Caki2 (cell line): ENCODE measurements at regions not wholly inside any gene's neighbourhood (a gene's known extent, or its start where the extent isn't known, plus 50 kb on each side); places are given as distances from the start of the nearest gene placed in this dataset.

Source experiments
- DNase-seq: peaks from one replicate; pipeline ENCODE4 v3.0.0-alpha.2; 2015; ENCODE audit warnings: low read depth
- in situ Hi-C: cut with HindIII; loops from 2 replicates; pipeline ENCODE4 v1.10.0; 2016; ENCODE audit warnings: low sequenced_read_pairs, low pct_unique_long_range_greater_than_20kb, mixed read lengths

- in situ Hi-C loops: loop anchor here (25.0 kb wide), 1 partner anchor 337 kb away; no protein-coding TSS in a partner anchor
- peak; percentile 76 for DNase-seq
Measured at GRCh38 chr6:2448826-2449571, 203.6 kb upstream of the GMDS start.

DNA sequence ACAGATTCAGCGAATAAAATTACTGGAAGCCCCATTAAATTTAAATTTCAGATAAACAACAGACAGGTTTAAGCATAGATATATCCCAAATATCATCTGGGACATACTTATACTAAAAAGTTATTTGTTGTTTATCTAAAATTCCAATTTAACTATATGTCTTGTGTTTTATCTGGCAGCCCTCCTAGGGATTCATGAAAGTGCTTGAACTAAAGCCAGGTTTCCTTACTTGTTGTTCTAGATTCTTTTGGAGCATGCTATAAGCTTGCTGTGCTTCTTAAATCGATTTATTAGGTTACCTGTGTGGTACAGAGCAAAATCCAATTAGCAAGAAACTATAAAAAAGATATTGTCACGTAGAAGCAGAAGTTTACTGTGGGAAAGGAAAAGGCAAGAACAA, 202.5 kb upstream of the GMDS start:
- in situ Hi-C loops: loop anchor here (25.0 kb wide), 1 partner anchor 336 kb away; no protein-coding TSS in a partner anchor
- DNase-seq: no peak

GRCh38 chr6:2447318-2447920, 202.0 kb upstream of the GMDS start:
- in situ Hi-C loops: loop anchor here (25.0 kb wide), 1 partner anchor 335 kb away; no protein-coding TSS in a partner anchor
- DNase-seq: peak; percentile 30

- DNase-seq: peak; percentile 35
Measured at GRCh38 chr6:2441601-2442475, 196.4 kb upstream of the GMDS start.

DNA sequence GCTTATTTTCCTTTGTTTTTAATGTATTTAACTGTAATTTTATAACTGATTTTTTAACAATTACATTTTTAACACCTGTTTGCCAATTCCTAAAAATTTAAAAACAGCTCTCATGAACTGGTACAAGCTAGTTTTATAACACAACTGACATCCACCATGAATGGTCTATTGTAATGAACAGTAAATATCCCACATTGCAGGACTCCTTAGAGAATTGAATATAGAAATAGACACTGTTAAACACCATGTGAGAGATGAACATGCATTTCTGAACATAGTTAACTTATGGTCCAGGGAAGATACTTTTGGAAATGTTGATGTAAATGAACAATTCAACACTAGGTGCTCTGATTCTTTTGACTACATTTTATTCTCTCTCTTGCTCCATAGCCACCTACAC, 195.1 kb upstream of the GMDS start:
- in situ Hi-C loops: loop anchor here (25.0 kb wide), 1 partner anchor 328 kb away; no protein-coding TSS in a partner anchor
- no peak for DNase-seq

More at GRCh38 chr6:2441601-2442475, 196.4 kb upstream of the GMDS start:
- in situ Hi-C loops: loop anchor here (25.0 kb wide), 1 partner anchor 330 kb away; no protein-coding TSS in a partner anchor

DNA sequence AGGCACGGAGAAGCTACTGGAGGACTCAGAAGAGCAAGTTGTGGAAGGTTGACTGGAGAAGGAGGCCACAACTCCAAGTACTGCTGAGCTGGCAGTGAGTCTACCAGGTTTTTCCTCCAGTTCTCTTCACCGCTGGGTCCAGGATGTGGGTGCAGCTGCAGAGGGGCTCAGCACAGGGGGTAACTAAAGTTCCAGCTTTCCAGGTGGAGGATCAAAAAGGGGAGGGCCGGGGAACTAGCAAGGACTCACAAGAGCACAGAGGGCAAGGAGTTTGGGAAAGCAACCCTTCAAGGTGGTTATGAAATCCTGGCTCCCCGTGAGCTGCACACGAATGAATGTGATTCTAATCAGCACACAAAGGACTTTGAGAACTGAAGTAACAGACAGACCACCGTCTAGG, 194.2 kb upstream of the GMDS start:
- in situ Hi-C loops: loop anchor here (25.0 kb wide), 1 partner anchor 327 kb away; no protein-coding TSS in a partner anchor
- DNase-seq: no peak

GRCh38 chr6:2439082-2439481, 193.7 kb upstream of the GMDS start:
- in situ Hi-C loops: loop anchor here (25.0 kb wide), 1 partner anchor 327 kb away; no protein-coding TSS in a partner anchor
- no peak for DNase-seq

- in situ Hi-C loops: loop anchor here (25.0 kb wide), 1 partner anchor 324 kb away; no protein-coding TSS in a partner anchor
- DNase-seq: no peak
Measured at GRCh38 chr6:2436410-2437154, 191.2 kb upstream of the GMDS start.

GRCh38 chr6:2435323-2435722, 189.9 kb upstream of the GMDS start:
- in situ Hi-C loops: loop anchor here (25.0 kb wide), 1 partner anchor 323 kb away; no protein-coding TSS in a partner anchor
- DNase-seq: no peak

DNA sequence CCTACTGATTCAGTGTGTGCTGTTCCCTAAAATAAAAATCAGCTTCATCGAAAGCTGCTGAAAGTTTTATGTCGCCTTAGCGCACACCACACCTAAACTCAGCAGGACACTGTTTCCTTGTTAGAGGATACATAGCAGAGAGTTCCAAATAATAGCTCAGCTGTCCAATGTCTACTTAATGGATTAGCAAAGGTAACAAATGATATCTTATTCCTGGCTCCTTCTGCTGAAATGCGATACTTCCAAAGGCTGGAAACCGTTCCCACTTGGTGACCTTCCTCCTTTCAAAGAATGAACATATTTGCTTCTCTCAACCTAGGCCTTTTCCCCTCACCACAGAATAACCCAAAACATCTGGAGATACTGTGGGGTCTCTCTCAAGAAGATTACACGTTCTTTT, 189.5 kb upstream of the GMDS start:
- in situ Hi-C loops: loop anchor here (25.0 kb wide), 1 partner anchor 323 kb away; no protein-coding TSS in a partner anchor
- DNase-seq: no peak

DNA sequence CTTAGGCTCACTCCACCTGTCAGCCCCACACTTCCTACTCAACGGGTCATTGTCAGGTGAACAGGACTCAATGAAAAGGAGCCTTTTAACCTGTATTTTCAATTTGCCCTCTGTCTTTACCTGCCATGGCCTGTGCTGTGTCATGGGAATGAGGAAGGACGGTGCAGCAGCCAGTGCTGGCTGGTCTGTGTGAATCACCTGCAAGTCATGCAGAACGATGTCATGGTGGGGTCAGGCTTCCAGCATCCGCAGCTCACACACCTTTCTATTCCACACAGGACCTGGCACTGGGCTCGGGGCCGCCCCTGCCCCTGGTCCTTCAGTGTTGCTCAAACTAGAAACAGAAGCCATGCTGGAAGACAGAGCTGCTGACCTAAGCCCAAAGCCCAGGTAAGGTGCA, 188.7 kb upstream of the GMDS start:
- DNase-seq: peak; percentile 98
- in situ Hi-C loops: loop anchor here (25.0 kb wide), 1 partner anchor 322 kb away; no protein-coding TSS in a partner anchor

GRCh38 chr6:2433711-2434110, 188.3 kb upstream of the GMDS start:
- in situ Hi-C loops: loop anchor here (25.0 kb wide), 1 partner anchor 321 kb away; no protein-coding TSS in a partner anchor
- no peak for DNase-seq

GRCh38 chr6:2433266-2433665, 187.9 kb upstream of the GMDS start:
- in situ Hi-C loops: loop anchor here (25.0 kb wide), 1 partner anchor 321 kb away; no protein-coding TSS in a partner anchor
- DNase-seq: no peak

DNA sequence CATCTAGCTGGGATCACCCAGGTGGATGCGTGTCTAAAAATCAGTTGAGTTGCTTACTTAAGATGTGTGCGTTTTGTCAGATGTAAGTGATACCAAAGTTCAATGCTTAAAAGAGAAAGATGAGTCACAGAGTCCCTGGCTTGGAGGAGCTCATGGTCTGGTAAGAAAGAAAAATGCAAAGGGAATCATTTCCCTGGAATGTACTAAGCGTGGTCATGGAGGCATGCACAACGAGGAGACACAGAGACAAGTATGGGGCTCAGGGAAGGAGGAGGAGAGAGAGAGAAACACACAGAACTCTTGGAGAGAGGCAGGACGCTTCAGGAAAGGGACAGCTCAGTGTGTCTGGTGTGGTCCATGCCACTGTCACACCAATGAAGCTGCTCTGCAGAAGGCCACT, 186.9 kb upstream of the GMDS start:
- DNase-seq: peak; percentile 97
- in situ Hi-C loops: loop anchor here (25.0 kb wide), 1 partner anchor 320 kb away; no protein-coding TSS in a partner anchor

DNA sequence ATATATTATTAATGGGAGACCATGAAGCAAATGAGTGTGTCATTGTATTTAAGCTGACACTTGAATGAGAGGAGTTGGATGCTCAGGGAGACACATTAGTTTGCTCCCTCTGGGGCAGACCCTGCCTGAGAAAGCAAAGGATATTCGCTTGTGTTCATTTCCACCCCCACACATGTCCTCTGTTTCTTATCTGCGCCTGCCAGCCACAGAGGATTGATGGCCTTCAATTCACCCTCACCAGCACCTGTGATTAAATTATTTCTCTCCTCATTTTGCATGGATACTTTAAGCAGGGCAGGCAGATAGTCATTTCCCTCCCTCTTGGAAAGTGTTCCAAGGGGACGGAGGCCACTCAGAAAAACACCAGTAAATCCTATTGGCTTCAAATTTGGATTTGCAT, 185.2 kb upstream of the GMDS start:
- in situ Hi-C loops: loop anchor here (25.0 kb wide), 1 partner anchor 318 kb away; no protein-coding TSS in a partner anchor

GRCh38 chr6:2429460-2429859, 184.1 kb upstream of the GMDS start:
- in situ Hi-C loops: loop anchor here (25.0 kb wide), 1 partner anchor 317 kb away; no protein-coding TSS in a partner anchor
- DNase-seq: peak; percentile 72

More for the DNA sequence above, 185.2 kb upstream of the GMDS start:
- DNase-seq: no peak

DNA sequence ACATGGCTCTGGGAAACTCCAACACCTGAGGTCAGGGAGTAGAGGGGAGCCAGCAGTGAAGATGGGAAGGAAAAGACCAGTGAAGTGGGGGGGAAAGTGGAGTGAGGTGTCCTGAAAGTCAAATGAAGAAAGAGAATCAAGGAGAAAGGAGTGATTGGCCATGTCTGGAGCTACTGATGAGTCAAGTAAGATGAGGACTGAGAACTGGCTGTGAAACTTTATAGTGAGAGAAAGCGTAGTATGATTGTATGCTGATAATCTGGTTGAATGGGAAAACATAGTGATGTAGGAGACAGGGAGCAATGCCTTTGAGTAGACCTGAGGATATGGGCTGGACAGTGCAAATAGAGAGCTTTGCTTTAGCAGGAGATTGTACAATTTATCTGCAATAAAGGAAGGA, 183.6 kb upstream of the GMDS start:
- in situ Hi-C loops: loop anchor here (25.0 kb wide), 1 partner anchor 317 kb away; no protein-coding TSS in a partner anchor
- DNase-seq: no peak
